CD14-positive monocyte (primary cell): ENCODE measurements at regions not wholly inside any gene's neighbourhood (a gene's known extent, or its start where the extent isn't known, plus 50 kb on each side); places are given as distances from the start of the nearest gene placed in this dataset.

Source experiments
- DNase-seq, 3 donors: peaks; one replicate each; pipeline ENCODE4 v3.0.0-alpha.2; 2011 to 2022
- H2AFZ ChIP-seq: 2 replicates; pipeline ENCODE4 v1.6.0; 2012; ENCODE audit warnings: mild to moderate bottlenecking, low read depth, low read length, inconsistent platforms; ENCODE audit not compliant: insufficient read depth, poor library complexity, severe bottlenecking
- H3K27ac ChIP-seq, 2 donors: 1 replicate in 1 of 2; 2 replicates in 1 of 2; pipeline ENCODE4 v1.5.1; 2012 to 2013; ENCODE audit warnings: low read length in 2 of 2, control low read depth in 1 of 2, inconsistent platforms in 1 of 2, low read depth in 1 of 2, mild to moderate bottlenecking in 1 of 2
- H3K27me3 ChIP-seq, 2 donors: one replicate each; pipeline versions ENCODE4 v1.6.0 to v1.6.1; 2011 to 2013; ENCODE audit warnings: low read length in 2 of 2; ENCODE audit not compliant: control insufficient read depth in 2 of 2, insufficient read depth in 2 of 2
- H3K36me3 ChIP-seq, 2 donors: replicated peaks in 1 of 2; 1 replicate in 1 of 2; 2 replicates in 1 of 2; pipeline versions ENCODE4 v1.5.1 to v1.6.1; 2012 to 2013; ENCODE audit warnings: low read length in 2 of 2, control low read depth in 1 of 2, inconsistent platforms in 1 of 2, mild to moderate bottlenecking in 1 of 2; ENCODE audit not compliant: insufficient read depth in 2 of 2, control insufficient read depth in 1 of 2
- H3K4me1 ChIP-seq, 2 donors: 1 replicate in 1 of 2; 2 replicates in 1 of 2; pipeline versions ENCODE4 v1.5.1 to v1.6.1; 2012 to 2013; ENCODE audit warnings: low read length in 2 of 2, control low read depth in 1 of 2, inconsistent platforms in 1 of 2, mild to moderate bottlenecking in 1 of 2, moderate library complexity in 1 of 2; ENCODE audit not compliant: insufficient read depth in 2 of 2, control insufficient read depth in 1 of 2
- H3K4me2 ChIP-seq: replicated peaks from 2 replicates; pipeline ENCODE3; 2012; ENCODE audit warnings: low read length, moderate library complexity, mild to moderate bottlenecking; ENCODE audit not compliant: poor library complexity, severe bottlenecking; ENCODE audit errors: extremely low read depth
- H3K4me3 ChIP-seq, 3 experiments: fragments of 200-600 bp in 1 of 3; sonication (generic) in 1 of 3; replicated peaks in 1 of 3; 1 replicate in 2 of 3; 2 replicates in 1 of 3; pipeline ENCODE4 v1.5.1; 2011 to 2013; ENCODE audit warnings: low read length in 3 of 3, mild to moderate bottlenecking in 3 of 3, control low read depth in 2 of 3, low read depth in 2 of 3, inconsistent platforms in 1 of 3, moderate library complexity in 1 of 3
- H3K79me2 ChIP-seq: 2 replicates; pipeline ENCODE4 v1.6.0; 2012; ENCODE audit warnings: mild to moderate bottlenecking, control low read depth, inconsistent platforms, low read length, moderate library complexity; ENCODE audit not compliant: insufficient read depth
- H3K9ac ChIP-seq: 2 replicates; pipeline ENCODE4 v1.6.0; 2017; ENCODE audit warnings: low read length, mild to moderate bottlenecking; ENCODE audit not compliant: insufficient read depth, poor library complexity, severe bottlenecking
- H3K9me3 ChIP-seq, 2 donors: replicated peaks in 1 of 2; 1 replicate in 1 of 2; 2 replicates in 1 of 2; pipeline versions ENCODE4 v1.5.1 to v1.6.1; 2012 to 2013; ENCODE audit warnings: low read length in 2 of 2, control low read depth in 1 of 2; ENCODE audit not compliant: control insufficient read depth in 1 of 2, insufficient read depth in 1 of 2
- H4K20me1 ChIP-seq: 2 replicates; pipeline ENCODE4 v1.6.0; 2012; ENCODE audit warnings: mild to moderate bottlenecking, low read length, control low read depth, moderate library complexity; ENCODE audit not compliant: insufficient read depth
- H3K27ac Mint-ChIP-seq, 7 donors: one replicate each; pipeline ENCODE4 v1.8.0; 2020; ENCODE audit warnings: mild to moderate bottlenecking in 7 of 7, mixed read lengths in 7 of 7, moderate library complexity in 6 of 7, inconsistent platforms in 2 of 7
- H3K27me3 Mint-ChIP-seq, 3 donors: one replicate each; pipeline ENCODE4 v1.8.0; 2021 to 2022; ENCODE audit warnings: low read depth in 3 of 3, mild to moderate bottlenecking in 3 of 3, mixed read lengths in 3 of 3, moderate library complexity in 3 of 3, inconsistent platforms in 1 of 3
- H3K36me3 Mint-ChIP-seq, 2 donors: one replicate each; pipeline ENCODE4 v1.8.0; 2020; ENCODE audit warnings: mixed read lengths in 2 of 2, inconsistent platforms in 1 of 2, mild to moderate bottlenecking in 1 of 2
- H3K4me1 Mint-ChIP-seq: one replicate; pipeline ENCODE4 v1.8.0; 2020; ENCODE audit warnings: mild to moderate bottlenecking, mixed read lengths
- H3K4me3 Mint-ChIP-seq, 2 donors: one replicate each; pipeline ENCODE4 v1.8.0; 2020; ENCODE audit warnings: mild to moderate bottlenecking in 2 of 2, mixed read lengths in 2 of 2, moderate library complexity in 1 of 2
- H3K9me3 Mint-ChIP-seq, 7 donors: one replicate each; pipeline ENCODE4 v1.8.0; 2020 to 2022; ENCODE audit warnings: mixed read lengths in 7 of 7, mild to moderate bottlenecking in 6 of 7, moderate library complexity in 6 of 7, inconsistent platforms in 2 of 7
- WGBS: methylation state at CpG from one replicate; pipeline ENCODE4 v1.1.5; 2013; ENCODE audit warnings: missing lambda C conversion rate; ENCODE audit not compliant: insufficient coverage; 5-methylcytosine and 5-hydroxymethylcytosine counted together
- intact Hi-C, 2 donors: fragments of 100-400 bp; cut with micrococcal nuclease; formaldehyde crosslinking; loops; one replicate each; pipeline versions ENCODE4 v1.15.0 to v1.15.1; 2023
- TF ChIP-seq, protein P1 (sequence below): fragments of 200-600 bp; IDR thresholded peaks from one replicate; pipeline ENCODE4 v1.8.0; 2022; ENCODE audit warnings: antibody characterized with exemption, mild to moderate bottlenecking

DNA sequence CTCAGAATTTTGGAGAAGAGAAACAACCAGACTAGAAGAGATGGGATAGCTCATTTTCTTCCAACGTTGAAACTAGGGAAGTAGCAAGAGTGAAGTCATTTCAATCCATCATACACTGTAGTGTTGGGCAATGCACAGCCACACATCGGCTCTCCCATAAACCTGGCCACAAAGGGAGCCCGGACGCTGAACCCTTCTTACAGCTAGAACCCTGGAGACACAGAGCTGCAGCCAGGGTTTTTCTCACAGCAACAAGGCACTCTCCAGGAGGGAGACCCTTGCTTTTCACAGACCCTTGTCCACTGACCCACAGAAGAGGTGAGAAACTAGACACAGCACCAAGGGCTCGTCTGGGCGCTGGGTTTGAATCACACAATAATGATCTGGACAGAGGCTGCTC, 101.4 kb upstream of the FSTL4 start:
- no peak overlapping the region for H3K4me3 ChIP-seq
- no peaks in the 10 kb centered on the region for H3K36me3 ChIP-seq
- TF ChIP-seq, protein P1, sequence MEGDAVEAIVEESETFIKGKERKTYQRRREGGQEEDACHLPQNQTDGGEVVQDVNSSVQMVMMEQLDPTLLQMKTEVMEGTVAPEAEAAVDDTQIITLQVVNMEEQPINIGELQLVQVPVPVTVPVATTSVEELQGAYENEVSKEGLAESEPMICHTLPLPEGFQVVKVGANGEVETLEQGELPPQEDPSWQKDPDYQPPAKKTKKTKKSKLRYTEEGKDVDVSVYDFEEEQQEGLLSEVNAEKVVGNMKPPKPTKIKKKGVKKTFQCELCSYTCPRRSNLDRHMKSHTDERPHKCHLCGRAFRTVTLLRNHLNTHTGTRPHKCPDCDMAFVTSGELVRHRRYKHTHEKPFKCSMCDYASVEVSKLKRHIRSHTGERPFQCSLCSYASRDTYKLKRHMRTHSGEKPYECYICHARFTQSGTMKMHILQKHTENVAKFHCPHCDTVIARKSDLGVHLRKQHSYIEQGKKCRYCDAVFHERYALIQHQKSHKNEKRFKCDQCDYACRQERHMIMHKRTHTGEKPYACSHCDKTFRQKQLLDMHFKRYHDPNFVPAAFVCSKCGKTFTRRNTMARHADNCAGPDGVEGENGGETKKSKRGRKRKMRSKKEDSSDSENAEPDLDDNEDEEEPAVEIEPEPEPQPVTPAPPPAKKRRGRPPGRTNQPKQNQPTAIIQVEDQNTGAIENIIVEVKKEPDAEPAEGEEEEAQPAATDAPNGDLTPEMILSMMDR: no peak
- WGBS: 94% methylated on average over 3 of the region's 6 CpGs
- no peak overlapping the region for H2AFZ ChIP-seq
- no peaks in the 10 kb centered on the region for H3K4me1 Mint-ChIP-seq
- no peak overlapping the region for H3K4me3 Mint-ChIP-seq
- H3K27ac Mint-ChIP-seq: no peak overlapping the region
- no peaks in the 10 kb centered on the region for H3K36me3 Mint-ChIP-seq
- H3K9me3 ChIP-seq: no peaks in the 10 kb centered on the region
- no peaks in the 10 kb centered on the region for H3K79me2 ChIP-seq
- no peak overlapping the region for H3K4me2 ChIP-seq
- no peak overlapping the region for H3K9ac ChIP-seq
- H3K4me1 ChIP-seq: no peaks in the 10 kb centered on the region
- no peaks in the 10 kb centered on the region for H3K27me3 ChIP-seq
- H3K9me3 Mint-ChIP-seq: peaks cover 0 to 6% (median 1%) of the 10 kb centered on the region in 7 donors
- H3K27ac ChIP-seq: no peak overlapping the region
- peaks cover 4 to 8% (median 7%) of the 10 kb centered on the region in 3 donors for H3K27me3 Mint-ChIP-seq
- no peak for DNase-seq
- intact Hi-C loops: no loop called here
- no peaks in the 10 kb centered on the region for H4K20me1 ChIP-seq

DNA sequence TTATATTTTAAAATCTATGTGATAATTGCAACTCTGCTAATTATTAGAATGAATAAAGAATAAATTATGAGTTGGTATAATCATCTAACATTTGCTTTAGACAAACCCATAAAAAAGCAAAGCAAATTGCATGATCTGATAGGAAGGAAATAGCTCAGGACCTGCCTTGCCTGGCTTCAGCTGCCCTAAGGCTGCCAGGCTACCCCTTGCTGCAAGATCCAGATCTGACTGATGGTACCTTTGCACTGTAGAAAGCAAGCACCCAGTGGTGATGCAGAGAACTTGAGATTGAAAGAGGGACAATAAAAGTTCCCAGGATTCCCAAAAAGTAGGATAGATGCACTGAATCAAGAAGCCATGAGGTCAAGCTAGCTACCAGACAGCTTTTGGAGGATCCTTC, 100.9 kb upstream of the FSTL4 start:
- no peak for DNase-seq
- Histone ChIP-seq H3K79me2 (no peaks in the 10 kb centered on the region), H2AFZ (no peak overlapping the region), H3K27me3 (no peaks in the 10 kb centered on the region), H3K9me3 (no peaks in the 10 kb centered on the region), H4K20me1 (no peaks in the 10 kb centered on the region), H3K4me3 (no peak overlapping the region), H3K27ac (no peak overlapping the region), H3K36me3 (no peaks in the 10 kb centered on the region), H3K4me2 (no peak overlapping the region), H3K4me1 (no peaks in the 10 kb centered on the region), H3K9ac (no peak overlapping the region)
- Mint-ChIP-seq H3K4me1 (no peaks in the 10 kb centered on the region), H3K9me3 (peaks cover 0 to 6% (median 1%) of the 10 kb centered on the region in 7 donors), H3K4me3 (no peak overlapping the region), H3K27ac (no peak overlapping the region), H3K36me3 (no peaks in the 10 kb centered on the region), H3K27me3 (peaks cover 6 to 8% (median 7%) of the 10 kb centered on the region in 3 donors)
- intact Hi-C loops: no loop called here
- TF ChIP-seq, protein P1: no peak
